Activated naive CD8-positive, alpha-beta T cell (primary cell): ENCODE measurements at regions not wholly inside any gene's neighbourhood (a gene's known extent, or its start where the extent isn't known, plus 50 kb on each side); places are given as distances from the start of the nearest gene placed in this dataset.

Source experiments
- H3K27ac Mint-ChIP-seq: one replicate; pipeline ENCODE4 v1.8.0; 2021; ENCODE audit warnings: mixed read lengths
- H3K27me3 Mint-ChIP-seq: one replicate; pipeline ENCODE4 v1.8.0; 2021; ENCODE audit warnings: mixed read lengths
- H3K36me3 Mint-ChIP-seq: one replicate; pipeline ENCODE4 v1.8.0; 2021; ENCODE audit warnings: mixed read lengths
- H3K4me1 Mint-ChIP-seq: one replicate; pipeline ENCODE4 v1.8.0; 2021; ENCODE audit warnings: low read depth, mixed read lengths
- H3K4me3 Mint-ChIP-seq: one replicate; pipeline ENCODE4 v1.8.0; 2021; ENCODE audit warnings: mild to moderate bottlenecking, mixed read lengths
- H3K9me3 Mint-ChIP-seq: one replicate; pipeline ENCODE4 v1.8.0; 2021; ENCODE audit warnings: low read depth, mixed read lengths

- H3K27ac Mint-ChIP-seq, result no peak overlapping the region
- no peaks in the 10 kb centered on the region for H3K4me1 Mint-ChIP-seq
- peaks cover 4% of the 10 kb centered on the region for H3K27me3 Mint-ChIP-seq
- no peak overlapping the region for H3K4me3 Mint-ChIP-seq
- H3K9me3 Mint-ChIP-seq, result no peaks in the 10 kb centered on the region
- H3K36me3 Mint-ChIP-seq, result no peaks in the 10 kb centered on the region
Observed at GRCh38 chr11:122173074-122173450, 57.0 kb upstream of the BLID start.

- H3K4me3 Mint-ChIP-seq, result no peak overlapping the region
- H3K4me1 Mint-ChIP-seq, result no peaks in the 10 kb centered on the region
- H3K9me3 Mint-ChIP-seq, result no peaks in the 10 kb centered on the region
- H3K27me3 Mint-ChIP-seq, result peaks cover 4% of the 10 kb centered on the region
- no peaks in the 10 kb centered on the region for H3K36me3 Mint-ChIP-seq
- no peak overlapping the region for H3K27ac Mint-ChIP-seq
Observed at GRCh38 chr11:122172352-122173073, 56.5 kb upstream of the BLID start.

- Mint-ChIP-seq H3K27ac (no peak overlapping the region), H3K4me1 (no peaks in the 10 kb centered on the region)
Observed at GRCh38 chr11:122170815-122171475, 54.9 kb upstream of the BLID start.

GRCh38 chr11:122168218-122168617 lies 52.2 kb upstream of the BLID start:
- no peaks in the 10 kb centered on the region for H3K36me3 Mint-ChIP-seq
- H3K27ac Mint-ChIP-seq, result no peak overlapping the region
- no peaks in the 10 kb centered on the region for H3K4me1 Mint-ChIP-seq
- H3K27me3 Mint-ChIP-seq, result peaks cover 9% of the 10 kb centered on the region
- H3K9me3 Mint-ChIP-seq, result no peaks in the 10 kb centered on the region
- no peak overlapping the region for H3K4me3 Mint-ChIP-seq

More at GRCh38 chr11:122170815-122171475, 54.9 kb upstream of the BLID start:
- Mint-ChIP-seq H3K27me3 (peaks cover 9% of the 10 kb centered on the region), H3K4me3 (no peak overlapping the region), H3K36me3 (no peaks in the 10 kb centered on the region), H3K9me3 (no peaks in the 10 kb centered on the region)

- Mint-ChIP-seq H3K27ac (no peak overlapping the region), H3K36me3 (no peaks in the 10 kb centered on the region), H3K4me1 (no peaks in the 10 kb centered on the region), H3K4me3 (no peak overlapping the region), H3K9me3 (no peaks in the 10 kb centered on the region), H3K27me3 (peaks cover 8% of the 10 kb centered on the region)
Observed at GRCh38 chr11:122167100-122167499, 51.1 kb upstream of the BLID start.

GRCh38 chr11:122165607-122166371 lies 49.8 kb upstream of the BLID start:
- no peaks in the 10 kb centered on the region for H3K36me3 Mint-ChIP-seq
- H3K27ac Mint-ChIP-seq, result no peak overlapping the region
- no peaks in the 10 kb centered on the region for H3K4me1 Mint-ChIP-seq

More at GRCh38 chr11:122165607-122166371, 49.8 kb upstream of the BLID start:
- H3K4me3 Mint-ChIP-seq, result no peak overlapping the region
- peaks cover 10% of the 10 kb centered on the region for H3K27me3 Mint-ChIP-seq
- no peaks in the 10 kb centered on the region for H3K9me3 Mint-ChIP-seq
